ENCODE measurements at regions not wholly inside any gene's neighbourhood (a gene's known extent, or its start where the extent isn't known, plus 50 kb on each side); places are given as distances from the start of the nearest gene placed in this dataset.

GRCh38 chr10:128265596-128265995, 139.4 kb upstream of the MKI67 start:
- Histone ChIP-seq H3K9me1 (ENCODE audit: control insufficient read depth, insufficient read depth, low read length) (no peaks in the 10 kb centered on the region), H3K4me2 (ENCODE audit: insufficient read depth, low read length) (no peak overlapping the region), H3K9ac (ENCODE audit: insufficient read depth in 1 of 2, low read depth in 2 of 2, low read length in 2 of 2) (no peak overlapping the region), H3K4me1 (replicated peaks in 1 of 2; ENCODE audit: control insufficient read depth in 2 of 2, insufficient read depth in 2 of 2, low read length in 2 of 2) (no peaks in the 10 kb centered on the region), H3K9me3 (replicated peaks; ENCODE audit: control insufficient read depth, insufficient read depth, low read depth, low read length) (no peaks in the 10 kb centered on the region), H3K27me3 (ENCODE audit: control insufficient read depth in 2 of 2, insufficient read depth in 2 of 2, low read length in 2 of 2) (peaks cover 0 to 23% of the 10 kb centered on the region in 2 experiments; a peak in 2 of 5 replicates), H3K79me2 (ENCODE audit: control insufficient read depth, insufficient read depth, low read length) (no peaks in the 10 kb centered on the region), H4K20me1 (replicated peaks; ENCODE audit: control insufficient read depth, insufficient read depth, low read length) (no peaks in the 10 kb centered on the region), H2AFZ (ENCODE audit: low read depth, low read length) (no peak overlapping the region), H3K27ac (ENCODE audit: extremely low read depth, low read depth, low read length) (no peak overlapping the region), H3K4me3 (no peak overlapping the region), H3K36me3 (ENCODE audit: control insufficient read depth, insufficient read depth, low read length) (no peaks in the 10 kb centered on the region)
- DNase-seq (ENCODE audit: extremely low read depth in 1 of 4, low spot score in 3 of 4) (no peak), ATAC-seq (no peak), FAIRE-seq (no peak)
- BruUV-seq (replicated peaks): no TSS peak
- 15% methylated on average over 13 of the region's 32 CpGs for WGBS (ENCODE audit: insufficient coverage, low coverage, missing lambda C conversion rate)
- in situ Hi-C loops (cut with MboI): loop anchor here (25.0 kb wide), 1 partner anchor 597 kb away; no protein-coding TSS in a partner anchor
- CTCF ChIA-PET (ENCODE audit: low intra/inter-chr PET ratio): no interaction called here
- TF ChIP-seq PYGO2 (tag; IDR thresholded peaks at IDR 0.05): no peak
- TF ChIP-seq ZNF175 (CRISPR knock-in tag; IDR thresholded peaks at IDR 0.05; ENCODE audit: low read depth): no peak
- TF ChIP-seq E2F1 (CRISPR knock-in tag; IDR thresholded peaks at IDR 0.05): no peak
- no peak for TF ChIP-seq ZNF445 (CRISPR knock-in tag; IDR thresholded peaks at IDR 0.05; ENCODE audit: low read depth)
- no peak for TF ChIP-seq KAT8 (IDR thresholded peaks at IDR 0.05; ENCODE audit: low read depth)
- TF ChIP-seq THRA (IDR thresholded peaks at IDR 0.05): no peak
- TF ChIP-seq NR2F6 (CRISPR knock-in tag; IDR thresholded peaks at IDR 0.05): no peak
- no peak for TF ChIP-seq GTF2B (IDR thresholded peaks at IDR 0.05; ENCODE audit: extremely low read depth, insufficient read length)
- no peak for TF ChIP-seq UBTF (IDR thresholded peaks at IDR 0.05; ENCODE audit: borderline replicate concordance in 1 of 2, low read depth in 2 of 2, low read length in 2 of 2)
- no peak for TF ChIP-seq ZNF778 (CRISPR knock-in tag; IDR thresholded peaks at IDR 0.05)
- no peak for TF ChIP-seq ID3 (CRISPR knock-in tag; IDR thresholded peaks at IDR 0.05)
- TF ChIP-seq ID3 (tag; IDR thresholded peaks at IDR 0.05): no peak
- POLR2A ChIA-PET: no interaction called here
- intact Hi-C loops (cut with micrococcal nuclease): loop anchor here (5.0 kb wide), 2 partner anchors 477 to 597 kb away; no protein-coding TSS in a partner anchor

Data from K562 (cell line).